Bronchial epithelial cell (primary cell): ENCODE measurements at regions not wholly inside any gene's neighbourhood (a gene's known extent, or its start where the extent isn't known, plus 50 kb on each side); places are given as distances from the start of the nearest gene placed in this dataset.
"Not testable (repeated sequence)": the region's sequence is repeated elsewhere in the genome, so short reads cannot be mapped to it uniquely, and the experiment has no call there.

Experiments used
- DNase-seq: peaks from one replicate; pipeline ENCODE4 v3.0.0-alpha.2; 2010; ENCODE audit warnings: low read depth
- FAIRE-seq: peaks from 2 replicates; lab custom pipeline; 2011; peaks lifted over from hg19 to GRCh38; lab: Jason Lieb, UNC
- H3K27me3 ChIP-seq: 2 replicates; pipeline ENCODE4 v1.5.1; 2011; ENCODE audit warnings: low read length; ENCODE audit not compliant: control insufficient read depth, insufficient read depth
- H3K36me3 ChIP-seq: 2 replicates; pipeline ENCODE4 v1.5.1; 2011; ENCODE audit warnings: low read length; ENCODE audit not compliant: control insufficient read depth, insufficient read depth
- H3K4me3 ChIP-seq: 2 replicates; pipeline ENCODE4 v1.5.1; 2011; ENCODE audit warnings: mild to moderate bottlenecking, low read depth, low read length, control low read depth
- TF ChIP-seq, protein P1 (sequence below): IDR thresholded peaks from 2 replicates; pipeline ENCODE4 v1.5.1; 2011; ENCODE audit warnings: mild to moderate bottlenecking, moderate library complexity, low read length, control low read depth, inconsistent platforms; ENCODE audit not compliant: insufficient read depth, severe bottlenecking

DNA sequence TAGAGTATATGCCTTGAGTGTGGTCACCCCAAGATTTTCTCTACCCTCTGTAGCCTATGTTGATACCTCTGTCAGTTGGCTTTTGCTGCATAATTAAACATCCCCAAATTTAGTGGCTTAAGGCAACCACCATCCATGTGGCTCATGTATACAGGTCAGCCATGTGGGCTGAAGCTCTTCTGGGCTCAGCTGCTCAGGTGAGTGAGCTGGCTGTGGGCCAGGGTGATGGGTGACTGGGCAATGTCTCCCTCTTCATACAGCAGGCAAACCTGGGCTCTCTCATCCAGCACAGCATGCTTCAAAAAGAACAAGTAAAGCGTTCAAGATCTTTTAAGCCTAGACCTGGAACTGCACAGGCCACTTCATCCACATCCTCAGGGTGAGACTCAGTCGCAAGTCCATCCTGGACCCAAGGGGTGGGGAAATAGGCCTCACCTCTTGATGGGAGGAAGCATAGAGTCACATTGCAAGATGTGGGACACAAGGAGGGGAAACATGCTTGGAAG is 188.2 kb upstream of the TAS2R1 start:
- TF ChIP-seq, protein P1, sequence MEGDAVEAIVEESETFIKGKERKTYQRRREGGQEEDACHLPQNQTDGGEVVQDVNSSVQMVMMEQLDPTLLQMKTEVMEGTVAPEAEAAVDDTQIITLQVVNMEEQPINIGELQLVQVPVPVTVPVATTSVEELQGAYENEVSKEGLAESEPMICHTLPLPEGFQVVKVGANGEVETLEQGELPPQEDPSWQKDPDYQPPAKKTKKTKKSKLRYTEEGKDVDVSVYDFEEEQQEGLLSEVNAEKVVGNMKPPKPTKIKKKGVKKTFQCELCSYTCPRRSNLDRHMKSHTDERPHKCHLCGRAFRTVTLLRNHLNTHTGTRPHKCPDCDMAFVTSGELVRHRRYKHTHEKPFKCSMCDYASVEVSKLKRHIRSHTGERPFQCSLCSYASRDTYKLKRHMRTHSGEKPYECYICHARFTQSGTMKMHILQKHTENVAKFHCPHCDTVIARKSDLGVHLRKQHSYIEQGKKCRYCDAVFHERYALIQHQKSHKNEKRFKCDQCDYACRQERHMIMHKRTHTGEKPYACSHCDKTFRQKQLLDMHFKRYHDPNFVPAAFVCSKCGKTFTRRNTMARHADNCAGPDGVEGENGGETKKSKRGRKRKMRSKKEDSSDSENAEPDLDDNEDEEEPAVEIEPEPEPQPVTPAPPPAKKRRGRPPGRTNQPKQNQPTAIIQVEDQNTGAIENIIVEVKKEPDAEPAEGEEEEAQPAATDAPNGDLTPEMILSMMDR, result no peak
- H3K36me3 ChIP-seq, result no peaks in the 10 kb centered on the region
- peak; percentile 43 for FAIRE-seq

DNA sequence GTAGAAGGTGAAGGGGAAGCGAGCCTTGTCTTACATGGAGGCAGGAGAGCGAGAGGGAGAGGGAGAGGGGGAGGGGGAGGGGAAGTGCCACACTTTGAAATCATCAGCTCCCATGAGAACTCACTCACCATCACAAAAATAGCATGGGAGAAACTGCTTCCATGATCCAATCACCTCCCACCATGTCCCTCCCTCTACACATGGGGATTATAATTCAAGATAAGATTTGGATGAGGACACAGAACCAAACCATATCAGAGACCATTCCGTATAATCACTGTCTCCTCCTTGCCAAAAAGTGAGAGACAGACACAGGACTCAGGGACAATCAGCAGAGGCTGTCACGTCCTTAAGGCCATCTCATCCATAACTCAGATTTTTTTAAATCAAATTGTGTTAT is 187.7 kb upstream of the TAS2R1 start:
- H3K27me3 ChIP-seq, result no peaks in the 10 kb centered on the region
- no peak overlapping the region for H3K4me3 ChIP-seq
- H3K36me3 ChIP-seq, result no peaks in the 10 kb centered on the region
- no peak for FAIRE-seq
- TF ChIP-seq, protein P1, result no peak
- DNase-seq, result no peak

More for the DNA sequence above, 188.2 kb upstream of the TAS2R1 start:
- Histone ChIP-seq H3K4me3 (no peak overlapping the region), H3K27me3 (no peaks in the 10 kb centered on the region)
- no peak for DNase-seq

DNA sequence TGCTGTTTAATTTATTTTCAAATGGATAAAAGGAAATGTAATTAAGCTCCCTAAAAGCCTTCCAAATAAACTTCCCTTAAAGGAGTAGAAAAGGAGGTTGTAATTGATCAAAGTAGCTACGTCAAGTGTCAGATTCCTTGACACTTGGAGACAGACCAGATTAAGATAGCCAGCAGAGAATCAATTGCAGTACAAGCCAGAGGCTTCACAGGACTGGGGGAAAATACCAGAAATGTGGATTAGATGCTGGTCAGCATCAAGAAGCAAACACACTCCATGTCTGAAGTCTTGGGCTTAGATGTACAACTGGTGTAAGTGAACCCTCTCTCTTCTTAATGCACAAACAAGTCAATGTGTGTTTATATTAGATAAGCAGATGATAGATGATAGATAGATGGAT is 184.9 kb upstream of the TAS2R1 start:
- H3K4me3 ChIP-seq, result no peak overlapping the region
- FAIRE-seq (no peak), DNase-seq (no peak)
- H3K27me3 ChIP-seq, result no peaks in the 10 kb centered on the region
- no peaks in the 10 kb centered on the region for H3K36me3 ChIP-seq
- TF ChIP-seq, protein P1, result no peak

DNA sequence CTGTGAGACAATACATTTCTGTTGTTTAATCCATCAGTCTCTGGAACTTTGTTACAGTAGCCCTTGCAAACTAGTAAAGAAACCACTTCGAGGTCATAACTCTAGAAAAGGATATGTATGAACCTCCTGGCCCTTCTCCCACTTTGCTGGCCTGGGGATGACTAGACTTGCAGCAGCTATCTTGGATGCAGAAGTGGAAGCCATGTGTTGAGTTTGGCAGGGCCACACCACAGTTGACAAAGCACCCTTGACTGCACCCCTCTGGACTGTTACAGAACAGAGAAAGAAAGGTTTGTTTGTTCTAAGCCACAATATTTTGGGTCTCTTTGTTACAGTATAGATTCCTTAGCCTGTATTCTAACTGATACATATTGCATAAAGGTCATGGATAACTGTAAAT is 183.2 kb upstream of the TAS2R1 start:
- DNase-seq (no peak), FAIRE-seq (no peak)
- no peak overlapping the region for H3K4me3 ChIP-seq
- H3K27me3 ChIP-seq, result no peaks in the 10 kb centered on the region
- TF ChIP-seq, protein P1, result no peak
- H3K36me3 ChIP-seq, result no peaks in the 10 kb centered on the region

DNA sequence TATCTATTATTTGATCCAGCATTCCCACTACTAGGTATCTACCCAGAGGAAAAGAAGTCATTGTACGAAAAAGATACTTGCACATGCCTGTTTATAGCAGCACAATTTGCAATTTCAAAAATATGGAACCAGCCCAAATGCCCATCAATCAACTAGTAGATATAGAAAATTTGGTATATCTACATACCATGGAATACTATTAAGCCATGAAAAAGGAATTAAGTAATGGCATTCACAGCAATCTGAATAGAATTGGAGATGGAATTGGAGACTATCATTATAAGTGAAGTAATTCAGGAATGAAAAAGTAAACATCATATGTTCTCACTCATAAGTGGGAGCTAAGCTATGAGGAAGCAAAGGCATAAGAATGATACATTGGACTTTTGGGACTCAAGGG is 177.2 kb upstream of the TAS2R1 start:
- not testable (repeated sequence) for FAIRE-seq, DNase-seq, H3K27me3 ChIP-seq, H3K4me3 ChIP-seq, H3K36me3 ChIP-seq

DNA sequence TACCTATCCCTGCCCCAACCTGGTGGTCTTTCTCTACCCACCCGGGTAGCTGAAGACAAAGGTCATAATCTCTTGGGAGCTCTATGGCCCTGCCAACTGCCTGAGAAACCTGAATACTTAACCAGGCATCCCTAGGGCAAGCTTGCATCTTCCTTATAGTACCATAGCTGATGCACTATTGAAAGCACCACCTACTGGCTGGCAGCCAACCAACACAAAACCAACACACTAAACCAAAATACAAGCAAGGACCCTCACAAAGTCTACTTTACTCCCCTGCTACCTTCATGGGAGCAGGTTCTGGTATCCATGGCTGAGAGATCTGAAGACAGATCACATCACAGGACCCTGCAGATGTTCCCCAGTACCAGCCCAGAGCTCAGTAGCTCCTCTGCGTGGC is 171.8 kb upstream of the TAS2R1 start:
- no peak for FAIRE-seq
- no peak for DNase-seq
- Histone ChIP-seq H3K27me3 (no peaks in the 10 kb centered on the region), H3K4me3 (no peak overlapping the region), H3K36me3 (no peaks in the 10 kb centered on the region)
- TF ChIP-seq, protein P1, result no peak
